K562 (cell line): ENCODE measurements at regions not wholly inside any gene's neighbourhood (a gene's known extent, or its start where the extent isn't known, plus 50 kb on each side); places are given as distances from the start of the nearest gene placed in this dataset.
A peak's percentile ranks its signal among the peaks of the same experiment; 100 is the strongest.

Experiments used
- ATAC-seq: fragments of 200-7000 bp; cut with Tn5 transposase; 3 replicates; pipeline ENCODE4 v1.9.1; 2020; ENCODE audit warnings: moderate library complexity
- BruUV-seq: library from RNA; stranded (reverse); fragments of 400-500 nt; replicated peaks from 2 replicates; lab custom pipeline; 2021; lab: Mats Ljungman, UMichigan
- CTCF ChIA-PET: fragments of 300-600 bp; formaldehyde crosslinking; extraction: SDS; loops from one replicate; lab custom pipeline; 2021; ENCODE audit warnings: low intra/inter-chr PET ratio; lab: Yijun Ruan, JAX
- POLR2A ChIA-PET: fragments of 300-600, 350-650 bp; sonication (Branson Sonifier 250); formaldehyde crosslinking; extraction: SDS; loops from one replicate; lab custom pipeline; 2021; ENCODE audit warnings: antibody characterized with exemption, inconsistent platforms; lab: Yijun Ruan, JAX
- DNase-seq, 4 experiments: peaks; one replicate each; pipeline versions ENCODE4 v3.0.0 to v3.0.0-alpha.2; 2011 to 2018; ENCODE audit warnings: low spot score in 3 of 4, mixed read lengths in 3 of 4; ENCODE audit errors: extremely low read depth in 1 of 4
- FAIRE-seq: peaks from 2 replicates; lab custom pipeline; 2011; peaks lifted over from hg19 to GRCh38; lab: Jason Lieb, UNC
- H2AFZ ChIP-seq: 2 replicates; pipeline ENCODE4 v1.6.0; 2011; ENCODE audit warnings: low read depth, low read length, control low read depth, inconsistent platforms
- H3K27ac ChIP-seq: fragments of 200-600 bp; 3 replicates; pipeline ENCODE4 v1.8.0; 2011; ENCODE audit warnings: low read depth, mild to moderate bottlenecking, control low read depth, inconsistent platforms, low read length, moderate library complexity, mixed read lengths; ENCODE audit errors: extremely low read depth
- H3K27me3 ChIP-seq, 2 experiments: fragments of 300-600 bp in 1 of 2; 2 replicates in 1 of 2; 3 replicates in 1 of 2; pipeline versions ENCODE4 v1.6.0 to v1.8.0; 2011; ENCODE audit warnings: inconsistent platforms in 2 of 2, low read length in 2 of 2, mild to moderate bottlenecking in 1 of 2, mixed read lengths in 1 of 2, moderate library complexity in 1 of 2; ENCODE audit not compliant: control insufficient read depth in 2 of 2, insufficient read depth in 2 of 2
- H3K36me3 ChIP-seq: fragments of 300-600 bp; 3 replicates; pipeline ENCODE4 v1.8.0; 2011; ENCODE audit warnings: mild to moderate bottlenecking, low read length, inconsistent platforms; ENCODE audit not compliant: control insufficient read depth, insufficient read depth
- H3K4me1 ChIP-seq, 2 experiments: fragments of 200-600 bp in 1 of 2; replicated peaks in 1 of 2; 2 replicates in 1 of 2; 3 replicates in 1 of 2; pipeline versions ENCODE4 v1.5.1 to v1.8.0; 2011; ENCODE audit warnings: inconsistent platforms in 2 of 2, low read length in 2 of 2, mild to moderate bottlenecking in 1 of 2, mixed read lengths in 1 of 2, moderate library complexity in 1 of 2; ENCODE audit not compliant: control insufficient read depth in 2 of 2, insufficient read depth in 2 of 2
- H3K4me2 ChIP-seq: 2 replicates; pipeline ENCODE4 v1.6.1; 2011; ENCODE audit warnings: low read length, control low read depth, inconsistent platforms, mixed read lengths; ENCODE audit not compliant: insufficient read depth
- H3K4me3 ChIP-seq: fragments of 200-600 bp; sonication (generic), shearing (Covaris generic); 2 replicates; pipeline ENCODE4 v1.5.1; 2016; ENCODE audit warnings: control low read depth, inconsistent platforms
- H3K79me2 ChIP-seq: fragments of 200-600 bp; 3 replicates; pipeline ENCODE4 v1.8.0; 2011; ENCODE audit warnings: low read length, inconsistent platforms; ENCODE audit not compliant: control insufficient read depth, insufficient read depth
- H3K9ac ChIP-seq, 2 experiments: 2 replicates each; pipeline versions ENCODE4 v1.6.0 to v1.6.1; 2011; ENCODE audit warnings: low read depth in 2 of 2, low read length in 2 of 2, control low read depth in 1 of 2, inconsistent platforms in 1 of 2, mild to moderate bottlenecking in 1 of 2, mixed read lengths in 1 of 2; ENCODE audit not compliant: insufficient read depth in 1 of 2
- H3K9me1 ChIP-seq: one replicate; pipeline ENCODE4 v1.6.0; 2011; ENCODE audit warnings: inconsistent platforms, mild to moderate bottlenecking, low read length, moderate library complexity; ENCODE audit not compliant: control insufficient read depth, insufficient read depth
- H3K9me3 ChIP-seq: replicated peaks from 2 replicates; pipeline ENCODE4 v1.5.1; 2011; ENCODE audit warnings: low read depth, low read length, inconsistent platforms; ENCODE audit not compliant: control insufficient read depth, insufficient read depth
- H4K20me1 ChIP-seq: replicated peaks from 2 replicates; pipeline ENCODE4 v1.6.1; 2011; ENCODE audit warnings: low read length, inconsistent platforms, mixed read lengths; ENCODE audit not compliant: control insufficient read depth, insufficient read depth
- ATF3 ChIP-seq, 2 experiments: fragments of 450-650 bp in 1 of 2; sonication (generic) in 1 of 2; formaldehyde crosslinking in 1 of 2; IDR thresholded peaks in 1 of 2; conservative IDR thresholded peaks in 1 of 2; 2 replicates each; pipeline versions ENCODE4 v1.6.1 to v1.8.1; 2016 to 2023; ENCODE audit warnings: mild to moderate bottlenecking in 2 of 2, moderate library complexity in 2 of 2, inconsistent platforms in 1 of 2, missing genetic modification reagents in 1 of 2
- ATF7 ChIP-seq: fragments of 450-650 bp; IDR thresholded peaks from 2 replicates; pipeline ENCODE4 v1.7.1; 2014; ENCODE audit warnings: mild to moderate bottlenecking, moderate library complexity
- BACH1 ChIP-seq: fragments of 200-800 bp; sonication (Bioruptor generic); IDR thresholded peaks from 2 replicates; pipeline ENCODE4 v1.6.1; 2016; ENCODE audit warnings: missing genetic modification characterization, missing compliant biosample characterization
- CBFA2T3 ChIP-seq: fragments of 450-650 bp; IDR thresholded peaks from 2 replicates; pipeline ENCODE4 v1.6.1; 2017
- CCAR2 ChIP-seq: fragments of 200-400 bp; formaldehyde crosslinking; IDR thresholded peaks from 2 replicates; pipeline ENCODE4 v1.6.1; 2017; ENCODE audit warnings: mild to moderate bottlenecking, low read depth, low read length
- ETS1 ChIP-seq: conservative IDR thresholded peaks from 2 replicates; pipeline ENCODE4 v1.6.1; 2011; ENCODE audit warnings: low read depth, mild to moderate bottlenecking, low read length; ENCODE audit not compliant: control insufficient read depth
- FOXK2 ChIP-seq, 2 experiments: fragments of 450-650 bp; IDR thresholded peaks in 1 of 2; conservative IDR thresholded peaks in 1 of 2; 2 replicates each; pipeline ENCODE4 v1.6.1; 2016; ENCODE audit warnings: low read depth in 2 of 2, mild to moderate bottlenecking in 1 of 2
- GABPB1 ChIP-seq: sonication (generic); formaldehyde crosslinking; IDR thresholded peaks from 2 replicates; pipeline ENCODE4 v1.8.0; 2022; ENCODE audit warnings: mild to moderate bottlenecking, missing genetic modification reagents
- HDAC2 ChIP-seq: fragments of 450-650 bp; IDR thresholded peaks from 2 replicates; pipeline ENCODE4 v1.6.1; 2016; ENCODE audit warnings: mild to moderate bottlenecking
- HMGN3 ChIP-seq: IDR thresholded peaks from 2 replicates; pipeline ENCODE4 v1.6.1; 2011; ENCODE audit warnings: borderline replicate concordance, low read depth, mild to moderate bottlenecking, mixed read lengths, low read length; ENCODE audit not compliant: insufficient read length; ENCODE audit errors: extremely low read depth
- JUND ChIP-seq, 2 experiments: IDR thresholded peaks; 2 replicates in 1 of 2; 3 replicates in 1 of 2; pipeline ENCODE4 v1.6.1; 2011; ENCODE audit warnings: borderline replicate concordance in 2 of 2, low read depth in 2 of 2, low read length in 2 of 2, improper control_type of control experiment in 1 of 2, missing biosample characterization in 1 of 2, missing genetic modification characterization in 1 of 2, missing genetic modification reagents in 1 of 2
- KDM1A ChIP-seq, 2 experiments: fragments of 450-650 bp; IDR thresholded peaks; 2 replicates each; pipeline ENCODE4 v1.6.1; 2016; ENCODE audit warnings: mild to moderate bottlenecking in 2 of 2
- KDM2B ChIP-seq: fragments of 250-450 bp; sonication (Bioruptor Pico); IDR thresholded peaks from 2 replicates; pipeline ENCODE4 v1.8.0; 2021; ENCODE audit warnings: mild to moderate bottlenecking, moderate library complexity
- KLF13 ChIP-seq: fragments of 450-650 bp; IDR thresholded peaks from 2 replicates; pipeline ENCODE4 v1.6.1; 2016; ENCODE audit warnings: missing genetic modification characterization, low read depth, mild to moderate bottlenecking, missing compliant biosample characterization, moderate library complexity, borderline replicate concordance
- SMAD1 ChIP-seq: fragments of 150-350 bp; IDR thresholded peaks from 2 replicates; pipeline ENCODE4 v1.6.1; 2014; ENCODE audit warnings: low read length, low read depth; ENCODE audit not compliant: partially characterized antibody
- SMARCE1 ChIP-seq: fragments of 450-650 bp; IDR thresholded peaks from 2 replicates; pipeline ENCODE4 v1.7.1; 2016; ENCODE audit warnings: mild to moderate bottlenecking
- ZNF140 ChIP-seq: fragments of 250-450 bp; sonication (Bioruptor Pico); IDR thresholded peaks from 2 replicates; pipeline ENCODE4 v1.8.0; 2021; ENCODE audit warnings: moderate library complexity, mild to moderate bottlenecking, inconsistent platforms
- ZNF239 ChIP-seq: fragments of 250-450 bp; sonication (Bioruptor Pico); IDR thresholded peaks from 2 replicates; pipeline ENCODE4 v1.4.0; 2020; ENCODE audit warnings: mild to moderate bottlenecking
- ZNF384 ChIP-seq: IDR thresholded peaks from 2 replicates; pipeline ENCODE4 v1.6.1; 2012; ENCODE audit warnings: low read depth, low read length, improper control_type of control experiment
- WGBS: fragments of 100-300 bp; shearing (Covaris generic); methylation state at CpG from one replicate; pipeline ENCODE4 v1.1.6; 2016; ENCODE audit warnings: low coverage, mixed read lengths; ENCODE audit not compliant: insufficient coverage; ENCODE audit errors: missing lambda C conversion rate; 5-methylcytosine and 5-hydroxymethylcytosine counted together
- in situ Hi-C: fragments of 300-500 bp; cut with MboI; formaldehyde crosslinking; loops from 4 replicates; pipeline ENCODE4 v1.15.0; 2018; ENCODE audit warnings: inconsistent platforms, mixed read lengths
- intact Hi-C: fragments of 100-400 bp; cut with micrococcal nuclease; formaldehyde crosslinking; loops from 2 replicates; pipeline ENCODE4 v1.14.2; 2022
- TF ChIP-seq, protein P1 (sequence below), 2 experiments: fragments of 450-650 bp; conservative IDR thresholded peaks; 2 replicates each; pipeline ENCODE4 v1.6.1; 2017; ENCODE audit warnings: mild to moderate bottlenecking in 2 of 2, moderate library complexity in 2 of 2

DNA sequence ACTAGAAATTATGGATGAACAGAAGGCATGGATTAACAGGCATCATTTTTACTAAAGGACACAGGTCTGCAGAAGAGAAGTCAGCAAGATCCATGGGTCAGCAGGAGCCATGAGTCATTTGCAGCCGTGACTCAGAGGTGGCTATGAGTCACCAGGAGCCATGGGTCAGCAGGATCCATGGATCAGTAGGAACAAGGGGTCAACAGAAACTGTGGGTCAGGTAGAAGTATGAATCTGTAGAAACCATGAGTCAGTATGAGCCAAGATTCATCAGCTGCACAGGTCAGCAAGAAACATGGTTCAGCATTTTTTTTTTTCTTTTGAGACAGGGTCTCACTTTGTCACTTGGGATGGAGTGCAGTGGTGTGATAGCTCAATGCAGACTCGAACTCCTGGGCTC is 58.2 kb upstream of the HS3ST4 start:
- Histone ChIP-seq H3K4me1 (no peaks in the 10 kb centered on the region), H3K9ac (no peak overlapping the region), H3K36me3 (no peaks in the 10 kb centered on the region), H3K9me1 (peaks cover 4% of the 10 kb centered on the region), H4K20me1 (no peaks in the 10 kb centered on the region), H3K4me2 (no peak overlapping the region), H3K9me3 (no peaks in the 10 kb centered on the region), H3K27me3 (no peaks in the 10 kb centered on the region), H3K4me3 (no peak overlapping the region), H3K27ac (no peak overlapping the region), H2AFZ (no peak overlapping the region), H3K79me2 (no peaks in the 10 kb centered on the region)
- intact Hi-C loops (no loop called here), in situ Hi-C loops (no loop called here)
- ChIA-PET CTCF (interaction anchor here (0.6 kb wide), 1 partner anchor 353 kb away, joined by 3 read pairs; no protein-coding TSS in a partner anchor), POLR2A (no interaction called here)
- DNase-seq (peak; percentile 42 to 58 (median 48)), ATAC-seq (peak; percentile 61), FAIRE-seq (peak; percentile 86)
- 0% methylated on average over 2 of the region's 2 CpGs for WGBS
- BruUV-seq, result no TSS peak
- TF ChIP-seq ZNF384, result peak; percentile 57; the same call in 1 of the 2 replicates
- no peak for TF ChIP-seq CCAR2
- TF ChIP-seq CBFA2T3, result 0 out of 2 replicates have a peak, but pooled peaks have one; percentile 44
- TF ChIP-seq FOXK2 (conservative IDR thresholded peaks at IDR 0.05 in 1 of 2, IDR thresholded peaks at IDR 0.05 in 1 of 2; ENCODE audit: low read depth in 2 of 2), result 0 out of 4 replicates have a peak, but pooled peaks of 1 of the 2 experiments have one; percentile 16
- TF ChIP-seq KLF13 (tag), result no peak
- peak; percentile 63; the same call in 1 of the 2 replicates for TF ChIP-seq ATF7
- TF ChIP-seq BACH1 (tag), result peak; percentile 90
- no peak for TF ChIP-seq ETS1
- TF ChIP-seq GABPB1 (CRISPR knock-in tag), result no peak
- no peak for TF ChIP-seq HMGN3
- peak; percentile 78 to 80 for TF ChIP-seq KDM1A (IDR thresholded peaks at IDR 0.05)
- peak; percentile 99 for TF ChIP-seq JUND (IDR thresholded peaks at IDR 0.05; ENCODE audit: borderline replicate concordance, low read depth, low read length)
- peak; percentile 99 for TF ChIP-seq JUND (tag; IDR thresholded peaks at IDR 0.05; ENCODE audit: borderline replicate concordance, low read depth, low read length)
- TF ChIP-seq, protein P1, sequence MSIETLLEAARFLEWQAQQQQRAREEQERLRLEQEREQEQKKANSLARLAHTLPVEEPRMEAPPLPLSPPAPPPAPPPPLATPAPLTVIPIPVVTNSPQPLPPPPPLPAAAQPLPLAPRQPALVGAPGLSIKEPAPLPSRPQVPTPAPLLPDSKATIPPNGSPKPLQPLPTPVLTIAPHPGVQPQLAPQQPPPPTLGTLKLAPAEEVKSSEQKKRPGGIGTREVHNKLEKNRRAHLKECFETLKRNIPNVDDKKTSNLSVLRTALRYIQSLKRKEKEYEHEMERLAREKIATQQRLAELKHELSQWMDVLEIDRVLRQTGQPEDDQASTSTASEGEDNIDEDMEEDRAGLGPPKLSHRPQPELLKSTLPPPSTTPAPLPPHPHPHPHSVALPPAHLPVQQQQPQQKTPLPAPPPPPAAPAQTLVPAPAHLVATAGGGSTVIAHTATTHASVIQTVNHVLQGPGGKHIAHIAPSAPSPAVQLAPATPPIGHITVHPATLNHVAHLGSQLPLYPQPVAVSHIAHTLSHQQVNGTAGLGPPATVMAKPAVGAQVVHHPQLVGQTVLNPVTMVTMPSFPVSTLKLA (conservative IDR thresholded peaks at IDR 0.05), result 0 out of 4 replicates have a peak, but pooled peaks of 1 of the 2 experiments have one; percentile 16
- TF ChIP-seq SMARCE1, result peak; percentile 91
- peak; percentile 98 for TF ChIP-seq ATF3 (IDR thresholded peaks at IDR 0.05)
- TF ChIP-seq ATF3 (CRISPR knock-in tag; conservative IDR thresholded peaks at IDR 0.05), result peak; percentile 92
- no peak for TF ChIP-seq ZNF140 (CRISPR knock-in tag)
- no peak for TF ChIP-seq ZNF239 (CRISPR knock-in tag)
- no peak for TF ChIP-seq SMAD1
- 0 out of 2 replicates have a peak, but pooled peaks have one; percentile 39 for TF ChIP-seq HDAC2
- TF ChIP-seq KDM2B, result no peak
